ENCODE measurements at regions not wholly inside any gene's neighbourhood (a gene's known extent, or its start where the extent isn't known, plus 50 kb on each side); places are given as distances from the start of the nearest gene placed in this dataset.

DNA sequence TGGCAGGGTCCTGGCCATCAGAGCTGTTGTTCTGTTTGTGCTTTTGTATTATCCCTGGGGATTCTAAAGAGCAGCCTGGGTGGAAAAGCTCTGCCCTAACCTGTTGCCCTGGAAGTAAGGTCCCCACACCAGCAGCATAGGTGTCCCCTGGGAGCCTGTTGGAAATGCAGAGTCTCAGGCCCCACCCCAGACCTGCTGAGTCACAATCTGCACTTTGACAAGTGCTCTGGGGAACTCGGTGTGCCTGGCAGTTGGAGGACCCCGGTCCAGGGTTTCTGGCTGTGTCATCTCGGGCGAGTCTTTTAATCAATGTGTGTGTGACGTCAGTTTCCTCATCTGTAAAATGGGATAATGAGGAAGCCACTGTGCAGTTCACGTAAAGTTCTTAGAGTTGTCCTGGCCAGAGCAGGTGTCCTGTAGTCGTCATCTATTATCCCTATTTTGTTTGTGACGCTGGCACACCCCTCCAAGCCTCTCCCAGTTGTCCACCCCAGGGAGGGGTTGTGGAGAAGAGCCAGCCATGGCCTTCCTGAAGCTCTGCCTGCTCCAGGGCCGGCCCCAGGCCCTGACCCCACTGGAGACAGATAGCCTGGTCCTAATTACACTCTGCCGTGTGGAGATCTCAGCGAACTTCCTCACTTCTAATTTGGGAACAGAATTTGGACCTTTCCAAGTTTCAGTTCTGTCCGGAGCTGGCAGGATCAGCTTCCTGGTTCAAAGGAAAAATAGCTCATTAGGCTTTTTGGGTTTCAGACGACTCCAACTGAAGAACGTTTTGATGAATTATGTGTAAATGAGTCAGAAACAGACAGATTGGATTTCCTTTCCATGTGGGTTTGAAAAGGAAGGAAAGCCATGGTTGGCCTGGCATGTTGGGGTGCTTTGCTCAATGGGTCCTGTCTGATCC lies 295.7 kb upstream of the FOXF1 start:
- TF ChIP-seq, protein P1, sequence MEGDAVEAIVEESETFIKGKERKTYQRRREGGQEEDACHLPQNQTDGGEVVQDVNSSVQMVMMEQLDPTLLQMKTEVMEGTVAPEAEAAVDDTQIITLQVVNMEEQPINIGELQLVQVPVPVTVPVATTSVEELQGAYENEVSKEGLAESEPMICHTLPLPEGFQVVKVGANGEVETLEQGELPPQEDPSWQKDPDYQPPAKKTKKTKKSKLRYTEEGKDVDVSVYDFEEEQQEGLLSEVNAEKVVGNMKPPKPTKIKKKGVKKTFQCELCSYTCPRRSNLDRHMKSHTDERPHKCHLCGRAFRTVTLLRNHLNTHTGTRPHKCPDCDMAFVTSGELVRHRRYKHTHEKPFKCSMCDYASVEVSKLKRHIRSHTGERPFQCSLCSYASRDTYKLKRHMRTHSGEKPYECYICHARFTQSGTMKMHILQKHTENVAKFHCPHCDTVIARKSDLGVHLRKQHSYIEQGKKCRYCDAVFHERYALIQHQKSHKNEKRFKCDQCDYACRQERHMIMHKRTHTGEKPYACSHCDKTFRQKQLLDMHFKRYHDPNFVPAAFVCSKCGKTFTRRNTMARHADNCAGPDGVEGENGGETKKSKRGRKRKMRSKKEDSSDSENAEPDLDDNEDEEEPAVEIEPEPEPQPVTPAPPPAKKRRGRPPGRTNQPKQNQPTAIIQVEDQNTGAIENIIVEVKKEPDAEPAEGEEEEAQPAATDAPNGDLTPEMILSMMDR (IDR thresholded peaks at IDR 0.05), result no peak
- TF ChIP-seq EZH2 (IDR thresholded peaks at IDR 0.05), result no peak
- no peak for TF ChIP-seq EZH2phosphoT487 (IDR thresholded peaks at IDR 0.05)

Data from neural progenitor cell (in vitro differentiated cells).